ENCODE measurements at regions not wholly inside any gene's neighbourhood (a gene's known extent, or its start where the extent isn't known, plus 50 kb on each side); places are given as distances from the start of the nearest gene placed in this dataset.

DNA sequence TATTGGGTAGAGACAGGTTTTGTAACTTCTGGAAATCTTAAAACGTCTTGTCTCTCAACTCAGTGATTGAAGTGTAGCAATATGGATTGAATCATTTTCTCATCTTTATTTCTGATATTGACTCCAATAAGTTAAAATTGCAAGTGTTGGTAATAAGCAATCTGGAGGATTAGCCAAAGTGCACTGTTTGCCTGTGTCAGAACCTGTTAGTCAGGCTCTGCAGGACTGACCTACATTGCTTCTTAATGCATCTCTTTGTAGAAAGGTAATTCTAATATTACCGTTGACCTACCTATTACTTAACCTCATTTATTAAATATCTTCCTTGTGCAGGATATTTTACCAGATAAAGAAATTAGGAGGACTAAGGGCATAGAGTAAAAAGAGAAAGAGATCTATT, 484.0 kb upstream of the CITED2 start:
- peak; percentile 74 for DNase-seq (ENCODE audit: low read depth)
- no peak for TF ChIP-seq CTCF (IDR thresholded peaks at IDR 0.05; ENCODE audit: control insufficient read depth, extremely low read depth, insufficient read depth)
- H3K4me3 ChIP-seq (ENCODE audit: low read depth, low read length), result no peak overlapping the region

- no peak for TF ChIP-seq CTCF (IDR thresholded peaks at IDR 0.05; ENCODE audit: control insufficient read depth, extremely low read depth, insufficient read depth)
- H3K4me3 ChIP-seq (ENCODE audit: low read depth, low read length), result no peak overlapping the region
- no peak for DNase-seq (ENCODE audit: low read depth)
These were observed 482.7 kb upstream of the CITED2 start for GRCh38 chr6:139857143-139857542.

- H3K4me3 ChIP-seq (ENCODE audit: low read depth, low read length), result no peak overlapping the region
- DNase-seq (ENCODE audit: low read depth), result no peak
- no peak for TF ChIP-seq CTCF (IDR thresholded peaks at IDR 0.05; ENCODE audit: control insufficient read depth, extremely low read depth, insufficient read depth)
These were observed 482.1 kb upstream of the CITED2 start for GRCh38 chr6:139856562-139856961.

DNA sequence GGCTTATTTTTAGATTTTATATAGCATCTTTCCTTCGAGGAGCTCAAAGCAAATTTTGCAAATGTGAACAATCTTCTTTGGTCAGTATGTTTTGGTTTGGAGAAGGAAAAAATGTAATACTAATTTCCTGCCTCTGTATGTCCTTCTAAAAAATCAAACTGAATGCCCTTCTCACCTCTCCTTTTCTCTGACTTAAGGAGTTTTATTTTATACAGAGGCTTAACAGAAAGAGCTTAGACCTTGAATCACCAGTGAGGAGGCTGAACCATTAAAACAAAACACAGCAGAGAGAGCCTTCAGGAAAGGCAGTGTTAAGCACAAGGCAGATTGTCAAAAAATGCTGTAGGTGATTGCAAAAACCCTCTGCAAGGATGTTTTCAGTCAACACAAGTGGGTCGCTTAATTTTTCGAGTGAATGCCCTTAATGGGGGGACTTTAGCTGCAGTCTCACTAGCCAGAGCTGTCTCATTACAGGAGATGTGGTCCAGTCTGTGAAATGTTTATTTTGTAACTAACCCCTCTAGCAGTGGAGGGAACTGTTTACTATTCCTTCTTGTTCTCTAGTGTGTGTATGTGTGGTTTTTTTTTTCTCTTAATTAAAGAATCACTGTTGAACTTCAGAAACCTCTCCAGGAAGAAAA, 481.3 kb upstream of the CITED2 start:
- H3K4me3 ChIP-seq (ENCODE audit: low read depth, low read length), result no peak overlapping the region
- TF ChIP-seq CTCF (IDR thresholded peaks at IDR 0.05; ENCODE audit: control insufficient read depth, extremely low read depth, insufficient read depth), result no peak
- DNase-seq (ENCODE audit: low read depth), result no peak

DNA sequence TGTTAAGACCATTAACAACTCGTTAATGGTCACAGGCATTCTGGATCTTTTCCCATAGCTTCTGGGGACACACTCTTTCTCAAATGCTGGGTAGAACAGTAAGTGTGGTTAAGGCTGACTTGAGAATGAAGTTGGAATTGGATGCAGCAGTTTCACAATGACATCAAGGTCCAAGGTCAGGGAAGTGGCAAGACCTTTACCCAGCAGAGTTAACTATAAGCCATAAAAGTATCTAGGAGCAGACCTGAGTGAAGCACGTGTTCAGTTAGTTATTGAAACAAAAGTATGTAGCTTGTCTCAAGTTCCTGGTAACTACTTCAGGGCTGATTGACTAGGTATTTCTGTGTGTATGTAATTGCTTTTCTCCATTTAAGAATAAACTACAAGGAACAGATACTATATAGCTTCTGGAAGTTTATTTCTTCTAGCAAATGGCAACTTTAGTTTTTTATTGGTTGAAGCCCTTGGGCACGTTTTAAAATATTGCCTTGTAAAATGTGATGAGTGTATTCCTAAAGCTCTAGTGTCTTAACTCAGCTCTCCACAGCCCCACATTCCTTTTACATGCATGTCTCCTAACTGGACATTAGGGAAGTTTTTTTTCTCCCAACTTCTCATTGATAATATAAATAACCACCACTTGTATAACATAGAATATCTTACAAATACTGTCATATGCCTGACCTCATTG, 479.0 kb upstream of the CITED2 start:
- no peak for TF ChIP-seq CTCF (IDR thresholded peaks at IDR 0.05; ENCODE audit: control insufficient read depth, extremely low read depth, insufficient read depth)
- DNase-seq (ENCODE audit: low read depth), result peak; percentile 2
- H3K4me3 ChIP-seq (ENCODE audit: low read depth, low read length), result no peak overlapping the region

DNA sequence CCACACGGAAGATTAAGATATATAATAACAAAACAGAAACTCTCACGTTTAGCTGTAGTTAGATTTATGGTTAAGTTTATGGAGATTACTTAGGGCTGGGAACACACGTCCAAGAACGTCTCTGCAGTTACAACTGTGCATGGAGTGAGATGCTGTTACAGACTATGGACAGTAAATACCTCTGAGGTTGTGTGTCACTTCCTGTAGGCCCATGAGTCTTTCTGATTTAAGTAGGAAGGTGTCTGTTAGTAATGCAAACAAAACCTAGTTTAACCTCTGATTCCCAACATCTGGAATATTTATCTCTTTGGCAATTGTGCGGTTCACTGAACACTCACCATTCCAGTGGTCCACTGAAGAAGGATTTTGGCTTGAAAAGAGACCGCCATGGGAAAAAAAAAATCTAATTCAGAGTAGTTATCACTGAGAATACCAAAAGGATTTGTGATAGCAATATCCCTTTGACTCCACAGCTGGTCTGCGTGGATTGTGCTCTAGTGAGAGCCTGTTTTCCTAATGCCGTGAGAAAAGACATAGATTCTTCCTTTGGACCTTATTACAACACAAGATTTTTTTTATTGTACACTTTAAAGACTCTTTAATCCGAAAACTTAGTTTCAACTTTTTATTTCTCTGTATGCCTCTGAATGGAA, 478.2 kb upstream of the CITED2 start:
- no peak for TF ChIP-seq CTCF (IDR thresholded peaks at IDR 0.05; ENCODE audit: control insufficient read depth, extremely low read depth, insufficient read depth)
- H3K4me3 ChIP-seq (ENCODE audit: low read depth, low read length), result no peak overlapping the region
- no peak for DNase-seq (ENCODE audit: low read depth)
